K562 (cell line): ENCODE measurements at regions not wholly inside any gene's neighbourhood (a gene's known extent, or its start where the extent isn't known, plus 50 kb on each side); places are given as distances from the start of the nearest gene placed in this dataset.
A peak's percentile ranks its signal among the peaks of the same experiment; 100 is the strongest.

ENCODE experiments used
- BRF1 ChIP-seq: IDR thresholded peaks from 3 replicates; pipeline ENCODE4 v1.6.1; 2011; ENCODE audit warnings: borderline replicate concordance, mild to moderate bottlenecking; ENCODE audit not compliant: insufficient read length; ENCODE audit errors: extremely low read depth
- CREBBP ChIP-seq: IDR thresholded peaks from one replicate; pipeline ENCODE4 v1.6.1; 2012; ENCODE audit warnings: low read depth, mild to moderate bottlenecking, control low read depth, inconsistent platforms, low read length
- ELF2 ChIP-seq: fragments of 250-450 bp; sonication (Bioruptor Pico); IDR thresholded peaks from 2 replicates; pipeline ENCODE4 v1.5.0; 2021; ENCODE audit warnings: mild to moderate bottlenecking
- ETS2 ChIP-seq: IDR thresholded peaks from 2 replicates; pipeline ENCODE4 v1.6.1; 2016; ENCODE audit warnings: borderline replicate concordance, missing genetic modification characterization, mild to moderate bottlenecking, moderate library complexity, missing compliant biosample characterization; ENCODE audit not compliant: poor library complexity, severe bottlenecking
- FOS ChIP-seq: IDR thresholded peaks from 3 replicates; pipeline ENCODE4 v1.6.1; 2011; ENCODE audit not compliant: insufficient read length; ENCODE audit errors: extremely low read depth
- FOXA3 ChIP-seq, 2 experiments: fragments of 450-650 bp in 1 of 2; sonication (generic) in 1 of 2; formaldehyde crosslinking; IDR thresholded peaks in 1 of 2; conservative IDR thresholded peaks in 1 of 2; 2 replicates each; pipeline versions ENCODE4 v1.4.0 to v1.8.0; 2020 to 2022; ENCODE audit warnings: mild to moderate bottlenecking in 2 of 2, missing genetic modification reagents in 1 of 2
- GATAD2A ChIP-seq: fragments of 450-650 bp; IDR thresholded peaks from 2 replicates; pipeline ENCODE4 v1.6.1; 2017
- GTF2F1 ChIP-seq: IDR thresholded peaks from 2 replicates; pipeline ENCODE4 v1.6.1; 2011; ENCODE audit warnings: low read depth, low read length, improper control_type of control experiment
- HMGN3 ChIP-seq: IDR thresholded peaks from 2 replicates; pipeline ENCODE4 v1.6.1; 2011; ENCODE audit warnings: borderline replicate concordance, low read depth, mild to moderate bottlenecking, mixed read lengths, low read length; ENCODE audit not compliant: insufficient read length; ENCODE audit errors: extremely low read depth
- KLF13 ChIP-seq: fragments of 450-650 bp; IDR thresholded peaks from 2 replicates; pipeline ENCODE4 v1.6.1; 2016; ENCODE audit warnings: missing genetic modification characterization, low read depth, mild to moderate bottlenecking, missing compliant biosample characterization, moderate library complexity, borderline replicate concordance
- MEF2D ChIP-seq: conservative IDR thresholded peaks from 2 replicates; pipeline ENCODE4 v1.6.1; 2016; ENCODE audit warnings: low read depth, missing genetic modification characterization, missing compliant biosample characterization
- MIER1 ChIP-seq: fragments of 450-650 bp; IDR thresholded peaks from 2 replicates; pipeline ENCODE4 v1.6.1; 2016; ENCODE audit warnings: antibody characterized with exemption, mild to moderate bottlenecking, low read depth
- MTA3 ChIP-seq: fragments of 450-650 bp; formaldehyde crosslinking; IDR thresholded peaks from 2 replicates; pipeline ENCODE4 v1.6.1; 2017; ENCODE audit warnings: mild to moderate bottlenecking, borderline replicate concordance
- NFE2L1 ChIP-seq: fragments of 450-650 bp; IDR thresholded peaks from 2 replicates; pipeline ENCODE4 v1.6.1; 2016; ENCODE audit warnings: missing genetic modification characterization, low read depth, mild to moderate bottlenecking, missing compliant biosample characterization, moderate library complexity, borderline replicate concordance
- NFIC ChIP-seq: fragments of 450-650 bp; IDR thresholded peaks from 2 replicates; pipeline ENCODE4 v1.6.1; 2017; ENCODE audit warnings: mild to moderate bottlenecking, inconsistent platforms
- POLR2AphosphoS2 ChIP-seq: IDR thresholded peaks from 2 replicates; pipeline ENCODE4 v1.6.1; 2012; ENCODE audit warnings: low read length, improper control_type of control experiment
- PURB ChIP-seq: sonication (generic); formaldehyde crosslinking; IDR thresholded peaks from 2 replicates; pipeline ENCODE4 v1.9.0; 2021; ENCODE audit warnings: low read depth, mild to moderate bottlenecking, missing genetic modification reagents
- STAT5A ChIP-seq: IDR thresholded peaks from 2 replicates; pipeline ENCODE4 v1.6.1; 2012; ENCODE audit warnings: low read length, inconsistent platforms, borderline replicate concordance
- ZNF274 ChIP-seq: IDR thresholded peaks from 2 replicates; pipeline ENCODE4 v1.6.1; 2011; ENCODE audit warnings: low read depth, mild to moderate bottlenecking, low read length, moderate library complexity, borderline replicate concordance
- ZNF764 ChIP-seq: fragments of 250-450 bp; sonication (Bioruptor Pico); IDR thresholded peaks from 2 replicates; pipeline ENCODE4 v1.4.0; 2020; ENCODE audit warnings: low read depth, mild to moderate bottlenecking, moderate library complexity
- TF ChIP-seq, protein P1 (sequence below): fragments of 450-650 bp; formaldehyde crosslinking; IDR thresholded peaks from 2 replicates; pipeline ENCODE4 v1.4.0; 2020; ENCODE audit warnings: mild to moderate bottlenecking
- TF ChIP-seq, protein P2 (sequence below): conservative IDR thresholded peaks from 2 replicates; pipeline ENCODE4 v1.6.1; 2011; ENCODE audit warnings: low read depth, mild to moderate bottlenecking, low read length; ENCODE audit not compliant: control insufficient read depth
- TF ChIP-seq, protein P3 (sequence below): sonication (generic); formaldehyde crosslinking; IDR thresholded peaks from 2 replicates; pipeline ENCODE4 v1.4.0; 2020; ENCODE audit warnings: mild to moderate bottlenecking, missing genetic modification reagents
- TF ChIP-seq, protein P4 (sequence below): sonication (generic); formaldehyde crosslinking; IDR thresholded peaks from 2 replicates; pipeline ENCODE4 v1.8.1; 2022; ENCODE audit warnings: missing genetic modification reagents

DNA sequence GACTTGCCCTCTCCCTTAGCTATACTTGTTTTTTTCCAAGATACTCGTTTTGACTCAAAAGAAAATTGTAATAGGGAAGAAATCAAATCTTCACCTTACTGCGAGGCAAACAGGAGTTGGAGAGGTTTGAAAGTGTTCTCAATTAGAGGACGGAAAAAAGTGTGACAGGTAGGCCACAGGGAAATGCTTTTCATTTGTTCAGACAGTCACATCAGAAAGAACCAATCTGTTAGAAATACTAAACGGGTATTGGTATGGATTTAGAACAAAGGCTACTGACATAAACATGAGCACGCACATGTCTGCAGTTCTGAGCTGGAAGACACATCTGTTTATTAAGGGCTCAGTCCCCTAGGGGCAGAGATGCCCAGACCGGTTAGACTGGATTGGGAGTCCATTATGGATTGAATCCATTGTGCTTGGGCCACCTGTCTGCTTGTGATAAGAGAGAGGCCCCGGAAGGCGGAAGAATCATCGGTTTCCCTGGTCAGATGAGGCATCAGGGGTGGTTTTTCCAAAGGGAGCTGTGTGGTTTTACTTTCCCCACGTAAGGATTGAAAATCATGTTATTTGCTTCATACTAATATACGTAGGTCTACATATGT is 220.9 kb upstream of the MYLIP start (continued):
- TF ChIP-seq, protein P1, sequence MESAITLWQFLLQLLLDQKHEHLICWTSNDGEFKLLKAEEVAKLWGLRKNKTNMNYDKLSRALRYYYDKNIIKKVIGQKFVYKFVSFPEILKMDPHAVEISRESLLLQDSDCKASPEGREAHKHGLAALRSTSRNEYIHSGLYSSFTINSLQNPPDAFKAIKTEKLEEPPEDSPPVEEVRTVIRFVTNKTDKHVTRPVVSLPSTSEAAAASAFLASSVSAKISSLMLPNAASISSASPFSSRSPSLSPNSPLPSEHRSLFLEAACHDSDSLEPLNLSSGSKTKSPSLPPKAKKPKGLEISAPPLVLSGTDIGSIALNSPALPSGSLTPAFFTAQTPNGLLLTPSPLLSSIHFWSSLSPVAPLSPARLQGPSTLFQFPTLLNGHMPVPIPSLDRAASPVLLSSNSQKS (CRISPR knock-in tag): no peak
- TF ChIP-seq PURB (no peak), STAT5A (no peak), MEF2D (tag) (no peak), KLF13 (peak; percentile 9; the same call in 1 of the 2 replicates), GTF2F1 (no peak), HMGN3 (no peak), ELF2 (CRISPR knock-in tag) (peak; percentile 58; the same call in 1 of the 2 replicates), NFE2L1 (tag) (no peak), FOXA3 (CRISPR knock-in tag; conservative IDR thresholded peaks at IDR 0.05 in 1 of 2, IDR thresholded peaks at IDR 0.05 in 1 of 2) (no peak), CREBBP (no peak), ZNF274 (no peak), GATAD2A (0 out of 2 replicates have a peak, but pooled peaks have one; percentile 63), NFIC (no peak; the same call in 1 of the 2 replicates), ZNF764 (CRISPR knock-in tag) (no peak), ETS2 (tag) (no peak), MIER1 (no peak), FOS (no peak), MTA3 (peak; percentile 32; the same call in 1 of the 2 replicates), BRF1 (no peak), POLR2AphosphoS2 (no peak)
- TF ChIP-seq, protein P2, sequence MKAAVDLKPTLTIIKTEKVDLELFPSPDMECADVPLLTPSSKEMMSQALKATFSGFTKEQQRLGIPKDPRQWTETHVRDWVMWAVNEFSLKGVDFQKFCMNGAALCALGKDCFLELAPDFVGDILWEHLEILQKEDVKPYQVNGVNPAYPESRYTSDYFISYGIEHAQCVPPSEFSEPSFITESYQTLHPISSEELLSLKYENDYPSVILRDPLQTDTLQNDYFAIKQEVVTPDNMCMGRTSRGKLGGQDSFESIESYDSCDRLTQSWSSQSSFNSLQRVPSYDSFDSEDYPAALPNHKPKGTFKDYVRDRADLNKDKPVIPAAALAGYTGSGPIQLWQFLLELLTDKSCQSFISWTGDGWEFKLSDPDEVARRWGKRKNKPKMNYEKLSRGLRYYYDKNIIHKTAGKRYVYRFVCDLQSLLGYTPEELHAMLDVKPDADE: no peak
- TF ChIP-seq, protein P3, sequence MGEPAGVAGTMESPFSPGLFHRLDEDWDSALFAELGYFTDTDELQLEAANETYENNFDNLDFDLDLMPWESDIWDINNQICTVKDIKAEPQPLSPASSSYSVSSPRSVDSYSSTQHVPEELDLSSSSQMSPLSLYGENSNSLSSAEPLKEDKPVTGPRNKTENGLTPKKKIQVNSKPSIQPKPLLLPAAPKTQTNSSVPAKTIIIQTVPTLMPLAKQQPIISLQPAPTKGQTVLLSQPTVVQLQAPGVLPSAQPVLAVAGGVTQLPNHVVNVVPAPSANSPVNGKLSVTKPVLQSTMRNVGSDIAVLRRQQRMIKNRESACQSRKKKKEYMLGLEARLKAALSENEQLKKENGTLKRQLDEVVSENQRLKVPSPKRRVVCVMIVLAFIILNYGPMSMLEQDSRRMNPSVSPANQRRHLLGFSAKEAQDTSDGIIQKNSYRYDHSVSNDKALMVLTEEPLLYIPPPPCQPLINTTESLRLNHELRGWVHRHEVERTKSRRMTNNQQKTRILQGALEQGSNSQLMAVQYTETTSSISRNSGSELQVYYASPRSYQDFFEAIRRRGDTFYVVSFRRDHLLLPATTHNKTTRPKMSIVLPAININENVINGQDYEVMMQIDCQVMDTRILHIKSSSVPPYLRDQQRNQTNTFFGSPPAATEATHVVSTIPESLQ (CRISPR knock-in tag): 0 out of 2 replicates have a peak, but pooled peaks have one; percentile 62
- TF ChIP-seq, protein P4, sequence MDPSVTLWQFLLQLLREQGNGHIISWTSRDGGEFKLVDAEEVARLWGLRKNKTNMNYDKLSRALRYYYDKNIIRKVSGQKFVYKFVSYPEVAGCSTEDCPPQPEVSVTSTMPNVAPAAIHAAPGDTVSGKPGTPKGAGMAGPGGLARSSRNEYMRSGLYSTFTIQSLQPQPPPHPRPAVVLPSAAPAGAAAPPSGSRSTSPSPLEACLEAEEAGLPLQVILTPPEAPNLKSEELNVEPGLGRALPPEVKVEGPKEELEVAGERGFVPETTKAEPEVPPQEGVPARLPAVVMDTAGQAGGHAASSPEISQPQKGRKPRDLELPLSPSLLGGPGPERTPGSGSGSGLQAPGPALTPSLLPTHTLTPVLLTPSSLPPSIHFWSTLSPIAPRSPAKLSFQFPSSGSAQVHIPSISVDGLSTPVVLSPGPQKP (CRISPR knock-in tag): no peak
